WERI-Rb-1 (cell line): ENCODE measurements at regions not wholly inside any gene's neighbourhood (a gene's known extent, or its start where the extent isn't known, plus 50 kb on each side); places are given as distances from the start of the nearest gene placed in this dataset.
A peak's percentile ranks its signal among the peaks of the same experiment; 100 is the strongest.
"Not testable (repeated sequence)": the region's sequence is repeated elsewhere in the genome, so short reads cannot be mapped to it uniquely, and the experiment has no call there.

ENCODE experiments used
- DNase-seq: peaks from one replicate; pipeline ENCODE4 v3.0.0-alpha.2; 2020
- H3K27ac ChIP-seq: fragments of 250-450 bp; sonication (Bioruptor Pico); 2 replicates; pipeline ENCODE4 v1.5.1; 2020; ENCODE audit warnings: mild to moderate bottlenecking, moderate library complexity
- H3K27me3 ChIP-seq: fragments of 250-450 bp; sonication (Bioruptor Pico); 2 replicates; pipeline ENCODE4 v1.5.1; 2021; ENCODE audit warnings: mild to moderate bottlenecking, low read depth, moderate library complexity; ENCODE audit not compliant: insufficient read depth, severe bottlenecking
- H3K36me3 ChIP-seq: fragments of 250-450 bp; sonication (Bioruptor Pico); 2 replicates; pipeline ENCODE4 v1.5.1; 2020; ENCODE audit warnings: mild to moderate bottlenecking, moderate library complexity
- H3K4me3 ChIP-seq: 2 replicates; pipeline ENCODE4 v1.5.1; 2011; ENCODE audit warnings: low read depth, mild to moderate bottlenecking, control low read depth, low read length
- H3K9me3 ChIP-seq: fragments of 250-450 bp; sonication (Bioruptor Pico); 2 replicates; pipeline ENCODE4 v1.5.1; 2021; ENCODE audit warnings: mild to moderate bottlenecking, moderate library complexity; ENCODE audit not compliant: severe bottlenecking
- TF ChIP-seq, protein P1 (sequence below): IDR thresholded peaks from 2 replicates; pipeline ENCODE4 v1.5.1; 2011; ENCODE audit warnings: low read depth, mild to moderate bottlenecking, control low read depth, inconsistent platforms, low read length

DNA sequence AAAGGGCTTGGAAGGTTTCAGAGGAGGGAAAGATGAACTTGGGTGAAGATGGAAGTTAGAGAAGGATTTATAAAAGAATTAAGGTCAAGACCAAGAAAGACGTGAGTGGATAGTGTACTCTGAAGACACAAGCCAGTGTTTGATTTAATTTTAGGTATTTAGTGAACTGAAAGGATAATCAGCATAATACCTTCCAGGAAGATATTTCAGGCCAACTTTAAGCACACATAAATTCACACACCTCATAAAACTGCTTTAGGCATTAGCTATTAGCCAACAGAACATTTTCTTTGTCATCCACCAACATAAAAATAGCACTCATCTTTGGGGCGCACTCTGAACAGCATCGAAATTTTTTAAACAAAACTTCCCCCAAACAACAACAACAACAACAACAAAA is 71.7 kb upstream of the CSNK1A1L start:
- TF ChIP-seq, protein P1, sequence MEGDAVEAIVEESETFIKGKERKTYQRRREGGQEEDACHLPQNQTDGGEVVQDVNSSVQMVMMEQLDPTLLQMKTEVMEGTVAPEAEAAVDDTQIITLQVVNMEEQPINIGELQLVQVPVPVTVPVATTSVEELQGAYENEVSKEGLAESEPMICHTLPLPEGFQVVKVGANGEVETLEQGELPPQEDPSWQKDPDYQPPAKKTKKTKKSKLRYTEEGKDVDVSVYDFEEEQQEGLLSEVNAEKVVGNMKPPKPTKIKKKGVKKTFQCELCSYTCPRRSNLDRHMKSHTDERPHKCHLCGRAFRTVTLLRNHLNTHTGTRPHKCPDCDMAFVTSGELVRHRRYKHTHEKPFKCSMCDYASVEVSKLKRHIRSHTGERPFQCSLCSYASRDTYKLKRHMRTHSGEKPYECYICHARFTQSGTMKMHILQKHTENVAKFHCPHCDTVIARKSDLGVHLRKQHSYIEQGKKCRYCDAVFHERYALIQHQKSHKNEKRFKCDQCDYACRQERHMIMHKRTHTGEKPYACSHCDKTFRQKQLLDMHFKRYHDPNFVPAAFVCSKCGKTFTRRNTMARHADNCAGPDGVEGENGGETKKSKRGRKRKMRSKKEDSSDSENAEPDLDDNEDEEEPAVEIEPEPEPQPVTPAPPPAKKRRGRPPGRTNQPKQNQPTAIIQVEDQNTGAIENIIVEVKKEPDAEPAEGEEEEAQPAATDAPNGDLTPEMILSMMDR: no peak
- DNase-seq: no peak
- H3K36me3 ChIP-seq: no peaks in the 10 kb centered on the region
- H3K4me3 ChIP-seq: no peak overlapping the region
- no peaks in the 10 kb centered on the region for H3K27me3 ChIP-seq
- no peaks in the 10 kb centered on the region for H3K9me3 ChIP-seq
- H3K27ac ChIP-seq: no peak overlapping the region

DNA sequence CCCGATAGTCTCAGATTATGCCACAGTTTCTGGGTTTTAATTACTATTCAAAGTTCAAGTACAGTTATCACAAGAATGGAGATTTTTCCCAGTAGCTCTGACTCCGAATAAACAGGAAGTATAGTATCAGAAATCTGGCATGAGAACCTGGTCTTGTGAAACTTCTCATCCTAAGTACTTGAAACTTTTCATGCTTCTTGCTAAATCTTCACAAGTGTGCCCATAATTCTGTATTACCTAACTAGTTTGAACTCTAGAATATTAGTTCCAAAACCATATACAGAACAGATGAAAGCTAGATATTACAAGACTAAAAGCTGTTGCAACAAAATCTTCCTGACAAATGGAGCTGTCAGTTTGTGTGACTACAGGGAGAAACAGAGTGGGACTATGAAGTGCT is 70.5 kb upstream of the CSNK1A1L start:
- Histone ChIP-seq H3K27me3 (no peaks in the 10 kb centered on the region), H3K27ac (no peak overlapping the region), H3K36me3 (no peaks in the 10 kb centered on the region), H3K4me3 (no peak overlapping the region), H3K9me3 (no peaks in the 10 kb centered on the region)
- no peak for DNase-seq
- TF ChIP-seq, protein P1: no peak

DNA sequence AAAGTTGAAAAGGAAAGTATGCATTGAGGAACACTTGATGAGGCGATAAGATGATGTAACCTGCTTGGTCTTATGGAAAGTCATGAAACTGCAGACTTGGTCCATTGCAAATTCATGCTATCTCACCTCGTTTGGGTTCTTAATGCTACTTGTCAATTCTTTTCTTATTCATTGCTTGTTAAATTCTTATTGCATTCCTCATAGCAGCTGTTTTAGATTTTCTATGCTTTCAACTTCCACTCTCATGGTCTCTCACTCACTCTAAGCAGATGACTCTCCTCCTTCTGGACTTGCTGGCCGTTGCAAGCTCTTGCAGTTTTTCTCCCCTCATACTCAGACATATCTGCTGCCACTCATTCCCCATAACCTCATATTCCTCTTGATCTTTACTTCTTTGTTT is 67.8 kb upstream of the CSNK1A1L start:
- H3K9me3 ChIP-seq: no peaks in the 10 kb centered on the region
- H3K27me3 ChIP-seq: no peaks in the 10 kb centered on the region
- no peak for DNase-seq
- TF ChIP-seq, protein P1: no peak
- H3K27ac ChIP-seq: no peak overlapping the region
- H3K4me3 ChIP-seq: no peak overlapping the region
- H3K36me3 ChIP-seq: no peaks in the 10 kb centered on the region

DNA sequence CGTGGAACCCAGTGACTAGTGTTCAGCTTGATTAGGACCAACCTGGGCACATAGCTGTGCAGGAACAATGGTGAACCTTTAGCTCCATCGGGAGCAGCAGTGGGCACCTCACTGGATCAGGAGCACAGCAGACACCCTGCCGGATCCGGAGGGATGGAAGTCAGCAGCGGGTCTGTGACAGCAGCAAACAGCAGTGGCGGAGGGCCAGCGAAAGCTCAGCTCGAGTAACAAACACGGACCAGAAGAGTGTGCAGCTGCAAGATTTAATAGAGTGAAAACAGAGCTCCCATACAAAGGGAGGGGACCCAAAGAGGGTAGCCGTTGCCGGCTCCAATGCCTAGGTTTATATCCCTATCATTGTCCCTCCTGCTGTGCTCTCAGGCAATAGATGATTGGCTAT is 66.8 kb upstream of the CSNK1A1L start:
- H3K27ac ChIP-seq, H3K4me3 ChIP-seq, H3K36me3 ChIP-seq, H3K27me3 ChIP-seq, DNase-seq, H3K9me3 ChIP-seq: not testable (repeated sequence)

DNA sequence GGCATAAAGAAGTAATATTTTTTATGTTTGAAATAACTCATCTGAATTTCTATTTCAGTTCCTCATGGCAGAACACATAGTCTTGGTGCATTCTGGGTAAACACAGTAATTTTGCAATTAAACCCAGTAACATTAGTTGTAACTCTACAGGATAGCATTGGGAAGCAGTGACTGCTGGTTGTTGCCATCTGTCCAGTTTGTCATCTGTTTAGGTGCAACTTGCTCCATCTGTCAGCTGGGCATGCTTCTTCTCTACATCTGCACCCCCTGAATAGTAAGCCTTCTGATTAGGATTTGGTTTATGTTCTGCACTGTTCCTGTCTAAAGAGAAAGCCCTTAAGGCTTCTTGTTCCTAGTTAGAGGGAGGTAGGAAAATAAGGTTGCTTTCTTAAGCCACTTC is 63.5 kb upstream of the CSNK1A1L start:
- DNase-seq: peak; percentile 16
- H3K36me3 ChIP-seq: no peaks in the 10 kb centered on the region
- TF ChIP-seq, protein P1: no peak
- no peaks in the 10 kb centered on the region for H3K27me3 ChIP-seq
- H3K9me3 ChIP-seq: no peaks in the 10 kb centered on the region
- no peak overlapping the region for H3K4me3 ChIP-seq
- no peak overlapping the region for H3K27ac ChIP-seq

DNA sequence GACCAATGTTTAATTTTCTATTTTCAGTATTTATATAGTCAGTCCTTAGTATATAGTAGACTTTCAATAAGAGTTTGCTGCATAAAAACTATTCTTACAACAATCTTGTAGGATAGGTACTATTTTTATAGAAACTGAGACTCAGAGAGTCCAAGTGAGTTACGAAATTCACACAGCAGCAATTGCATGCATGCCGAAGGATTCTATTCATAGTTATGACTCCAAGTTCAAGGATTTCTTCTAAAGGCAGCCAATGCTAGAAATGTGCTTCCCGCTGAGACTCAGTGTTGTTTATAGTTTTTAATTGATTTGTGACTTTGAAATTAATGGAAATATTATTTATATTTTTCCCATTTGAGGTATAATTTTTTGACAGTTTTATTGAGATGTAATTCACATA is 62.7 kb upstream of the CSNK1A1L start:
- DNase-seq: no peak
- Histone ChIP-seq H3K9me3 (no peaks in the 10 kb centered on the region), H3K36me3 (no peaks in the 10 kb centered on the region), H3K4me3 (no peak overlapping the region), H3K27me3 (no peaks in the 10 kb centered on the region), H3K27ac (no peak overlapping the region)
- TF ChIP-seq, protein P1: no peak

DNA sequence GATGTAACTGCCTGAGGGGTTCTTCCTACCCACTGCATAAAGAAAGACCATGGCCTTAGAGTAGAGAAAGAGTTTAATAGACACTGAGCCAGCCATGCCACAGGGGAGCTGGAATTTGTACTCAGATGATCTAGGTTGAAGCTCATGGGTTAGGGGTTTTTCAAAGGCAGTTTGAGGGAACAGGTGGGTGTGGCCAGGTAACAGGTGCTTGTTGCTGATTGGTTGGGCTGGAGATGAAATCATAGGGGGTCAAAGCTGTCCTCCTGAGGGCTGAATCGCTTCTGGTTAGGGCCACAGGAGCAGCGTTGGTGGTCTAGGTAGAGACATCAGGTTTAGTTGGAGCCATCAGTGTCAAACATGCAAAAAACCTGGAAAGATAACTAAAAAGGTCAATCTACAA is 59.2 kb upstream of the CSNK1A1L start:
- no peak overlapping the region for H3K4me3 ChIP-seq
- no peaks in the 10 kb centered on the region for H3K9me3 ChIP-seq
- TF ChIP-seq, protein P1: no peak
- no peak overlapping the region for H3K27ac ChIP-seq
- no peak for DNase-seq
- H3K27me3 ChIP-seq: no peaks in the 10 kb centered on the region
- H3K36me3 ChIP-seq: no peaks in the 10 kb centered on the region
